Coronary artery (tissue), 2 donors: ENCODE measurements at regions not wholly inside any gene's neighbourhood (a gene's known extent, or its start where the extent isn't known, plus 50 kb on each side); places are given as distances from the start of the nearest gene placed in this dataset.

Experiments used
- DNase-seq: peaks from one replicate; pipeline ENCODE4 v3.0.0-alpha.2; 2017; ENCODE audit warnings: low spot score
- H3K27ac ChIP-seq, 2 donors: fragments of 200-600 bp; sonication (generic); one replicate each; pipeline ENCODE4 v1.5.1; 2016 to 2019
- H3K4me3 ChIP-seq: fragments of 200-600 bp; sonication (generic); 2 replicates; pipeline ENCODE4 v1.5.1; 2016; ENCODE audit warnings: mild to moderate bottlenecking, moderate library complexity
- TF ChIP-seq, protein P1 (sequence below): fragments of 200-600 bp; sonication (generic); IDR thresholded peaks from one replicate; pipeline ENCODE4 v1.5.1; 2019; ENCODE audit warnings: antibody characterized with exemption

DNA sequence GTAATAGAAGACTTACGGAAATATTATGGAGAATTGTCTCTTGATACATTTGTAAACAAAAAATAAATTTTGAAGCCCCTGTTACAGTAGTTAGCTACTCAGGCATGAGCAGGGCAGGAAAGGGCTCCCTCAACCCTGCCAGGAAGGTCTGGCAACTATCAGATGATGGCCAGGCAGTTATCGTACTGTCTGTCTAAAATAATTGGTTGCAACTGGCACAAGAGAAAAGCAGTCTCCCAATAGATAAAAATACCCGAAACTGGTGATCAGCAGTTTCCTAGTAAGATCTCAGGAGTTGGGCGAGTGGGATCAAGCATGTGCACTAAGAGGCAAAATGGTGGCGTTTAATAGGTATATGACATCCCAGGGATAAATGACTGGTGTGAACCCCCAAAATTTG is 1336.3 kb downstream of the C4orf33 start:
- TF ChIP-seq, protein P1, sequence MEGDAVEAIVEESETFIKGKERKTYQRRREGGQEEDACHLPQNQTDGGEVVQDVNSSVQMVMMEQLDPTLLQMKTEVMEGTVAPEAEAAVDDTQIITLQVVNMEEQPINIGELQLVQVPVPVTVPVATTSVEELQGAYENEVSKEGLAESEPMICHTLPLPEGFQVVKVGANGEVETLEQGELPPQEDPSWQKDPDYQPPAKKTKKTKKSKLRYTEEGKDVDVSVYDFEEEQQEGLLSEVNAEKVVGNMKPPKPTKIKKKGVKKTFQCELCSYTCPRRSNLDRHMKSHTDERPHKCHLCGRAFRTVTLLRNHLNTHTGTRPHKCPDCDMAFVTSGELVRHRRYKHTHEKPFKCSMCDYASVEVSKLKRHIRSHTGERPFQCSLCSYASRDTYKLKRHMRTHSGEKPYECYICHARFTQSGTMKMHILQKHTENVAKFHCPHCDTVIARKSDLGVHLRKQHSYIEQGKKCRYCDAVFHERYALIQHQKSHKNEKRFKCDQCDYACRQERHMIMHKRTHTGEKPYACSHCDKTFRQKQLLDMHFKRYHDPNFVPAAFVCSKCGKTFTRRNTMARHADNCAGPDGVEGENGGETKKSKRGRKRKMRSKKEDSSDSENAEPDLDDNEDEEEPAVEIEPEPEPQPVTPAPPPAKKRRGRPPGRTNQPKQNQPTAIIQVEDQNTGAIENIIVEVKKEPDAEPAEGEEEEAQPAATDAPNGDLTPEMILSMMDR, result no peak
- no peak overlapping the region for H3K4me3 ChIP-seq
- no peak overlapping the region for H3K27ac ChIP-seq
- DNase-seq, result no peak

- TF ChIP-seq, protein P1, result no peak
- no peak overlapping the region for H3K4me3 ChIP-seq
- no peak overlapping the region for H3K27ac ChIP-seq
- no peak for DNase-seq
These were observed 1353.8 kb downstream of the C4orf33 start for GRCh38 chr4:130449741-130450140.

GRCh38 chr4:130468340-130468739 is 1372.4 kb downstream of the C4orf33 start:
- no peak overlapping the region for H3K27ac ChIP-seq
- H3K4me3 ChIP-seq, result no peak overlapping the region
- DNase-seq, result no peak
- TF ChIP-seq, protein P1, result no peak

DNA sequence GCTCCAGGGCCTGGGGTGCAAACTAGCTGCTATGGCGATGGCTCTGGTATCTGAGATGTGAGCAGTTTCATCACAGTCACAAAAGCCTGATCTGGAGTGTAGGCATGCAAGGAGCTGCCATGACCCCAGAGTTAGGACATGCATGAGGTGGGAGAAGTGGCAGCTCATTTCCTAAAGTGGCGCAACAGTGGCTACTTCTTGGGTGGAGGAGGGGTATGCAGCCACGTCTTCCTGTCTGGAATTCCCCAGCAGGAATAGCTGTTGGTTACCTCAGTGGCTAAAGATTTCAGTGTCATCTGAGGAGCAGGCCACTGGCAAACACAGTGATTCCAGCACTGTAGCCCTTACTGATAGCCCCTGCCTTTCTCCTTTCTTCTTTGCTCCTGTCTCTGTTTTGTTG is 1382.5 kb downstream of the C4orf33 start:
- TF ChIP-seq, protein P1, result no peak
- DNase-seq, result no peak
- H3K4me3 ChIP-seq, result no peak overlapping the region
- H3K27ac ChIP-seq, result no peak overlapping the region

DNA sequence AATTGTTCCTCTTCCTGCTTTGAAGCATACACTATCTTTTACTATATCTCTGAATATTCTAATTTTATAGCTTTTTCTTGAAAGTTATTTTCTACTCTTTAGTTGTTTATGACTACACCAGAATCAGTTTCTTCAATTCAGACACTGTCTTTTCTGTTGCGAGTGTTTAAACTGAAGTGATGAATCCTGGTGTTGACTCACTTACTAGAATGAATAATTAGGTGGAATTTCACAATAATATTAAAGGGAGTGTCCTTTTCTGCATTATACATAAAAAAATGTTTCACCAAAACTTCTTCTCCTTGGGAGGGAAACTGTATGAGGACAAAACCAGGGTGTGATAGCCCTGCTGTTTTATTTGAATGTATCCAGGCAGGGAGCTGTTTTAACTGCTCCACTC is 1383.1 kb downstream of the C4orf33 start:
- DNase-seq, result no peak
- TF ChIP-seq, protein P1, result no peak
- no peak overlapping the region for H3K27ac ChIP-seq
- H3K4me3 ChIP-seq, result no peak overlapping the region

- Histone ChIP-seq H3K4me3 (no peak overlapping the region), H3K27ac (no peak overlapping the region)
- TF ChIP-seq, protein P1, result no peak
- DNase-seq, result no peak
These were observed 1383.7 kb downstream of the C4orf33 start for GRCh38 chr4:130479674-130480073.

GRCh38 chr4:130484826-130485225 is 1388.9 kb downstream of the C4orf33 start:
- Histone ChIP-seq H3K4me3 (no peak overlapping the region), H3K27ac (no peak overlapping the region)
- TF ChIP-seq, protein P1, result no peak
- no peak for DNase-seq
